ENCODE measurements at regions not wholly inside any gene's neighbourhood (a gene's known extent, or its start where the extent isn't known, plus 50 kb on each side); places are given as distances from the start of the nearest gene placed in this dataset.
"Not testable (repeated sequence)": the region's sequence is repeated elsewhere in the genome, so short reads cannot be mapped to it uniquely, and the experiment has no call there.

DNA sequence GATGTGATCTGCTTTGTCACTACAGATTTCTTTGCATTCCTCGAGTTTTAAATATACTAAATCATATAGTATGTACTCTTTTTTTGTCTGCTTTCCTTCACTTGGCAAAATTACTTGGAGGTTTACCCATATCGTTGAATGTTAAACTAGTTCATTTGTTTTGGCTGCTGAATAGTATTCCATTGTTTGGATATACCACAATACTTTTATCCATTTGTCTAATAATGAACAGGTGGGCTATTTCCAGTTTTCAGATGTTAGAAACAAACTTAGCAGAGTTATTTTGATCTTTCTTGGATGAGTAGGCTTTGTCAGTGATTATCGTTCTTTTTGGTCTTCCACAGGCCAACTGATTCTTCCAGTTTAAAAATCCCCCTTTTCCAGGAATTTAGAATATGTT, 154.0 kb upstream of the TGFBR2 start:
- DNase-seq = no peak

DNA sequence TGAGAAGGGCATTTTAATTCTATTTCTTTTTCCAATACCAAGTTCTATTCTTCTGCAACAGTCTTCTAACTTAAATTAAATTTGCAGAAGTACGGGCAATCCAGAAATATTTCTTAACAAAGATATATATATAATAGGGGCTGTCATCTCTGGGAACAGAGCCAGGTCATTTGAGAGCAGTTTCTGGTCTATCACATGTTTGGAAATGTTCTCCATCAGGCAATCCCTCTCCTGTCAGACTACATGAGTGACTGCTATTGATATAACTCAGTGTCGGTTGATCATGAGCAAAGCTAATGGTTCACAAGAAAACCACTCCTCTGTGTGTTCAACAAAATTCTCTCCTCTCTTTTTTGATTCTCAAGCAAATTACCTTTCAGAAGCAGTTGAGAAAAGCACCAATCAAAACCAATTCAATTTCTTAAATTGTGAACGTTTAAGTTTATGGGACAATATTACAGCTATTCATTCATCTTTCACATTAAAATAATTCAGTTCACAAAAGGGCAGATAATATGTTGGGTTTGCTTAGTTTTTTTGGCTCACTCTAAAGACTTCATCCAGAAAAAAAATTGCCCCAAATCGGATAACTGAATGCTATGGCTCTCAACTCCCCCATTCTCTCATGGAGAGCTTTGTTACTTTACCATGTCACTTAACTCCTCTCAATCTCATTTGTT, 152.9 kb upstream of the TGFBR2 start:
- no peak for DNase-seq

DNA sequence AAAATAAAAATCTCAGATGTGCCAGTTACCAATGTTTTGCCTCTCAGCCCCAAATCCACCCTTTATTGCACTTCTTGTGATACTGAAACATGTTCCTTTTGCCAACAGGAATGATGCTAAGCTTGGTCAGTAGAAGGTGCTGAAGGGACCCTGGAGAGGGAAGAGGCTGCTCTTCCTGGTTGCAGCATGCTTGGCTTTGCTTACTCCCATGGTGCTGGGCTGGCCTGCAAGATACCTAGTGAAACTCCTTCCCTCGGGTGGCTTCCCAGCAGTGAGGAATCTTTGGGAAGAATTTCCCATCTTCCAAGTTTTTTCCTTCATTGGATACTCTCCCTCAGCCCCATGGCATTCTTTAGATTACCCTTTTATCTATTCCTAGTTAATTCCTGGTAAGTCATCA, 151.8 kb upstream of the TGFBR2 start:
- no peak for DNase-seq

DNA sequence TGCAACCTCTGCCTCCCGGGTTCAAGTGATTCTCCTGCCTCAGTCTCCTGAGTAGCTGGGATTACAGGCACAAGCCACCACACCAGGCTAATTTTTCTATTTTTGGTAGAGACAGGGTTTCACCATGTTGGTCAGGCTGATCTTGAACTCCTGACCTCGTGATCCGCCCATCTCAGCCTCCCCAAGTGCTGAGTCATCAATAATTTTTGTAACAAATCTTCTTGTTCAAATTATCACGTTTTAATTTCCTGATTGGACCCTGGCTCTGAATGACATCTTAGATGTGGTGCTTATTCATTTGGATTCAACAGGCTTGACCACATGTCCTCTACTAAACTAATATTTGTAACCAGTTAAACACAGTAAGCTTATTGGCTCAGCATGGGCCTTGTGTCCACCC, 151.3 kb upstream of the TGFBR2 start:
- not testable (repeated sequence) for DNase-seq

DNA sequence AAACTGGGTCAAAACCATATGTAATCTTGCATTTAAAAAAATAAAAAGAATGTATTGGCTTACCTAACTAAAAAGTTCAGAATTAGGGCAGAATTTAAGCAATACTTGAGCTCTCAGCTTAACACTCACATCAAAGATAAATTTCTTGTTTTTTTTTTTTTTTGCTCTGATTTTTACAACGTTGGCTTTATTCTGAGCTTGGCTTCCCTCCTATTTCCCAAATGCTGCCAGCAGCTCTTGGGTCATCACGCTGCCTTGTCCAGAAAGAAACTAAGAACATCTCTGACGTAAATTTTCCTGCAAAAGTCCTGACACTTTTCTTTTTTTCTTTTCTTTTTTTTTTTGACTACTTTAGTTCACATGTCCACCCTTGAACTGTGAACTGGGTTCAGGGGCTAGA, 150.6 kb upstream of the TGFBR2 start:
- DNase-seq = no peak

DNA sequence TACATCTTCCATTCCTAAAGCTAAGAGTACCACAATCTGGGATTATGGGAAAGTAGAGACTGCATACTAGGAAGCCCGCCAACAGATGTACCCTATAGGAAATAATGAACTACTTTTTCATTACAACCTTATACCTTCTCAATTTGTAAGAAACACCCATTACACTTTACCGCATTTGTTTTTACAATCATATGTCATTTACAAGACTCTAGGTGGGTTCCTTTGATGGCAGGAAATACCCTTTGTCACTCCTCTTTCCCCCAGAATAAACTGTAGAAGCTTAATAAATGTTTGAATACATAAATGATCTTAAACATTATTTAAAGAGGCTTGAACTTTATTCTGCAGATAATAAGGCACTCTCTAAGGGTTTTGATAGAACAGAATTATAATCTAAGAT, 150.1 kb upstream of the TGFBR2 start:
- no peak for DNase-seq

DNA sequence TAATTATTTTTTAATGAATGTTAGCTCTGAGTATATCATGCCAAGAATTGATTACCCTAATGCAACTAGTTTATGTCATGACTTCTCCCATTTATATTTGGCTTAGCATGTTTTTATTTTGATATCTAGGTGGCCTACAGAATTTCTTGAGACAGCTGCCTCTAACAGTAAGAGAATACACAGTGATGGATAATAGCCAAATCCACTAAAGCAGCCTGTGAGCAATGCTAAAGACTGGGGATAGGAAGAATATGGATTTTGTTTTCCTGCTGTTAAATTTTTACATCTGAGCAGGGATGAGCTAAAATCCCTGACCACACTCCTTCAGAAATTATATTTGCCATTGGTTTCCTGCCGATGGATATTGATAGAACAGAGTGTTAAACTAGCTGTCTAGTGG, 149.3 kb upstream of the TGFBR2 start:
- DNase-seq = no peak

DNA sequence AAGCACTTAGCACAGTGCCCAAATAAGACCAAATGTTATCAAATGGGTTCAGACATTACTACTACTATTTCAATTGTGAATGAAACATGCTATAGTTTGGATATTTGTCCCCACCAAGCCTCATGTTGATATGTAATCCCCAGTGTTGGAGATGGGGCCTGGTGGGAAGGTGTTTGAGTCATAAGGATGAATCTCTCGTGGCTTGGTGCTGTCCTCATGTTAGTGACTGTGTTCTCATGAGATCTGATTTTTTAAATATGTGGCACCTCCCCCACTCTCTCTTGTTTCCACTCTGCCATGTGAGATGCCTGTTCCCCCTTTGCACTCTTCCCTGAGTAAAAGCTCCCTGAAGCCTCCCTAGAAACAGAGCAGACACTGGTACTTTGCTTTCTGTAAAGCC, 148.7 kb upstream of the TGFBR2 start:
- no peak for DNase-seq

DNA sequence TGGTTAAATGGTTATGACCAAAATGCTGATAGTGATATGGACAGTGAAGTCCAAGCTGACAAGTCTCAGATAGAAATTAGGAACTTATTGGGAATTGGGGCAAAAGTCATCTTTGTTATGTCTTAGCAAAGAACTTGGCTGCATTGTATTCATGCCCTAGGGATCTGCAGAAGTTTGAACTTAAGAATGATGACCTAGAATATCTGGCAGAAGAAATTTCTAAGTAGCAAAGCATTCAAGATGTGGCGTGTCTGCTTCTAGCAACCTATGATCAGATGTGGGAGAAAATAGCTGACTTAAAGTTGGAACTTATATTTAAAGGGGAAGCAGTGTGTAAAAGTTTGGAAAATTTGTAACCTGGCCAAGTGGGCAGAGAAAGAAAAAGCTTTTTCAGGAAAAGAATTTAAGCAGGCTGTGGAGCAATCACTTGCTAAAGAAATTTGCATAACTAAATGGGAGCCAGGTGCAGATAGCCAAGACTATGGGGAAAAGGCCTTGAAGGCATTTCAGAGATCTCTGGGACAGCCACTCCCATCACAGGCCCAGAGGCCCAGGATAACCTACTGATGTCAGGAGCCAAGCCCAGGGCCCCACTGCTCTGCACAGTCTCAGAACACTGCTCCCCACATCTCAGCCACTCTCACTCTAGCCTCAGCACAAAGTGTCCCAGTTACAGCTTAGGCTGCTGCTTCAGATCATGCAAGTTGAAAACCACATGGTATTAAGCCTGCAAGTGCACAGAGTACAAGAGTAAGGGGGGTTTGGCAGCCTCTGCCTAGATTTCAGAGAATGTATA, 147.8 kb upstream of the TGFBR2 start:
- no peak for DNase-seq

DNA sequence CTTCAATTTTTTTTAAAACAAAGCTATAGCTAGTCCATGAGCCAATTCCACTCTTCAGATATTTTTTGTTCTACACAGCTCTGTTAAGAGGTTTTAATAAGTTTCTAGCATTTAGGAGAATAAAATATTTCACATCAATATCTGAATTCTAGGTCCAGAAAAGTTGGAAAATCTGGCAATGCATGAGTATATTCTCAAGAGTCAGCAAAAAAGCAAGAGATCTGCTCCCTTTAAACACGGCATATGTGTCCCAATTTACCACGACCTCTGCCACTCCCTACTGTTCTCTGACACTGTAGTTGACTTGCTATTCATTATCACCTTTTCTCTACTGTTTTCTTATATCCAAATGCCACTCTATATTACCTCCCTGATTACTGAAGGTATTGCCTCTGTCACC, 145.1 kb upstream of the TGFBR2 start:
- DNase-seq = no peak

DNA sequence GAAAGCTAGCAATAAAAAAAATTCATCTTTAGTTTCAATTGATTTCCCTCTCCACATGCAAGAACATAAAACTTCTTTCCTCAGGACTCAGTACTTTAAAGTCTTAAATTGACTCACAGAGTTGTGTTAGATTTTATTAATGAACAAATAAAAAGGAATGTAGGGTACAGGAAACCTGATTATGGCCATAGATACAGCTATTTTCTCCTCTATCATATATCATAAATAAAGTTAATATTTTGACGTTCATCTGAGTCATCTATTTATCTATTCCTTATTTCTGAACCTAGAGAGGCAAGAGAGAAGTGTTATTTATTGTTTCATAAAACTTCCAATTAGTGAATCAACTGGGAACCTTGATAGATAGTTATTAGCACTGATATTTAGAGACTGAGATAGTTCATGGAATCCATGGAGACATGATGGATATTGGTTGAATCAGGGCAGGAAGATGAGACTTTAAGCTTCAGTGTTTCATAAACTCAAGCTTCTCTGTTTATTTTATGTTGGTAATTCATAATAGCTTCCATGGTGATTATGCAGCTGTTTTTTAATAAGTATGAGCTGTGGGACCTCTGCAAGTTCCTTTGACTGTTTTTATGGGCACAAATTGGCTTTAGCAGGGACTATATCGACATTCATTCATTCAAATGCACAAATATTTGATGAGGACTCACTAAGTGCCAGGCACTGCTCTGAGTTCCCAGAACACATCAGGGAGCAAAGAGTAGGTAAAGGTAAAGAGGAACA, 143.5 kb upstream of the TGFBR2 start:
- DNase-seq = no peak

DNA sequence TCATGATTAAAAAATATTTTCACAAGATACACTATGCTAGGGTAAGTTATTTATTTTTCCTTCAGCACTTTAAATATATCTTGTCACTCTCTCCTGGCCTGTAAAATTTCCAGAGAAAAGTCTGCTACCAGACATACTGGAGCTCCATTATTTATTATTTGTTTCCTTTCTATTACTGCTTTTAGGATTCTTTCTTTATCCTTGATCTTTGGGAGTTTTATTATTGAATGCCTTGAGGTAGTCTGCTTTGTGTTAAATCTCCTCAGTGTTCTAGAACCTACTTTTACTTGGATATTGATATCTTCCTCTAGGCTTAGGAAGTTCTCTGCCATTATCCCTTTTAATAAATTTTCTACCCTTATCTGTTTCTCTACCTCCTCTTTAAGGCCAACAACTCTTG, 142.0 kb upstream of the TGFBR2 start:
- no peak for DNase-seq

DNA sequence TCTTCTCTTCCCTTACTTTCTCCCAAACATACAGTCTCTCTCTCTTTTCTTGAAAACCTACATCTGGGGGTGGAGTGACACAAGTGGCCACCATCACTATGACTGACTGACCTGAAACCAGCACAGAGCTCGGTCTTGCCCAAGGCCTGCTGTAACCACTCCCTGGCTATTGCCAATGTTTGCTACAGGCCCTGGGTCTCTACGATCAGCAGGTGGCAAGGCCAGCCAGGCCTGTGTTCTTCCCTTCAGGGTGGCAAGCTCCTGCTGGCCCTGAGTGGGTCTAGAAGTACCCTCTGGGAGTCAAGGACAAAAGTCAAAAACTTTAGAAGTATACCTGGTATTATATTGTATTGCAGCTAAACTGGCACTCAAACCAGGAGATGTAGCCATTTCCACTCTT, 140.9 kb upstream of the TGFBR2 start:
- no peak for DNase-seq

DNA sequence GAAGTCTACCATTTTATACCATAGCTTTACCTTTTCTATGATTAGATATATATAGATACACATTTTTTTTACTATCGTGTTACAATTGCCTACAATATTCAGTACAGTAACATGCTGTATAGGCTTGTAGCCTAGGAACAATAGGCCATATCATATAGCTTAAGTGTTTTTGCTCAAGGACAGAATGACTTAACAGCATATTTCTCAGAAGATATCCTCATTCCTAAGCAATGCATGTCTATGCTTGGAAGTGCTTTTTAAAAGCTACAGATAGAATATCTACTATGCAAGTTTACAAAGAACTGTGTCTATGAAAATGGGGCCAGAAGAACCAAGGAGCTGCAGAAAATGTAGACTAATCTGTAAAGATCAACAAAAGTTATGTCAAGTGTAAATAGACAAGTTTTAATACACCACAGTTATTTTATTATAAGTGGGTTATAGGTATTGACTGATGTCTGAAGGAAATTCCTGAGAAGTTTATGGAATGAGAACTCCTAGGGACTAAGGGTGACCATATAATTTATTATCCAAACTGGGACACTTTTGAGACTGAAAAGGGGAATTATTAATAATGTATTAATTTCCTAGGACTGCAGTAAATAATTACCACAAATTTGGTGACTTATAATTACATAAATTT, 138.7 kb upstream of the TGFBR2 start:
- no peak for DNase-seq

DNA sequence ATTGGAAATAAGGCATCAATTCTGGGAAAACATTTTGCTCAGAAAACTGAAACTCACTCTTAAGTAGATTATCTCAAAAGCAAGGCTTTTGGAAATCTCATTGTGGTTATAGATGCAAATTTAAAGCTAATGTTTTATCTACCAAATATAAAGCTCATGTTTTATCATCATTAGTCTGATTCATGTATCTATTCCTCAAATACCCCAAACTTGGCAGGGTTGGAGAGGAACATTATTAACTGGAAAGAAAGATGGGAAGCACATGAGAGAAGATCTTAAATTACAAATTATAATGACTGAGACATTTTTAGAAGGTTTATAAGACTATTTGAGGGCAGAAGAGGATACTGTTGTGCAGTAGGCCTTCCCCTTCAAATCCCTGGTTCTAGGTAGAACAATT, 137.3 kb upstream of the TGFBR2 start:
- no peak for DNase-seq

DNA sequence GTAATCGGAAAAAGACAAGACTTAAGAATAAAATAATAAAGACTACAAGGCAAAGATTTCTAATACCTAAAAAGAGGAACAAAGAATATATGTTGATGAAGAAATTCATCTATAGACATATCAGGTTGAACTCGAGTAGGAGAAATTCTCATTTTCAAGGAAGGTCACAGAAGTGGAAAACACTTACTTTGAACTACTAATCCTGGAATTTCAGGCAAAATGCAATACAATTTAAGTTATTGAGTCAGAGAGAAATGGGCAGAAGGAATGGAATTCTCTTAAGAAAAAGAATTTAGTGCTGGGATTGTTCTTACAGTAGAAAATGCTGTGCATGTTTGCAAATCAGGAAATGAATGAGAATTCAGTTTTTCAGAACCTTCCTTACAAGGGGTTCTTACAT, 135.9 kb upstream of the TGFBR2 start:
- no peak for DNase-seq

DNA sequence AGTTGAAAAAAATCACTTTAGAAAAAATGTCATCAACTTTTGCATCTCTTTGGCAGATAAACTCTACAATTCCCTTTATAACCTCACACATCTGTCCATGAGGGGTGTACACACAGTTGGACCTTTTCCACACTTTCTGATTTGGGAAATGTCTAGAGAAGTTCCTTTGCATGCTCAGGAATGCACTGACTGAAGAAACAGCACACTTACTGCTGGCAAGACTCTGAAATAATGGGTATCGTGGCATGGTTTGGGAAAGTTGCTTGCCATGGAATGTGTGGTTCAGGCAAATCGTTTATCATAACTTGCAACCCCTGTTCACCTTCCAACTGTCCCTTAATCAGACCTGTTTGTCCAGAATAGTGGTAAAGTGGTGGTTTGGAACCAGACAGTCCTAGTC, 135.3 kb upstream of the TGFBR2 start:
- DNase-seq = no peak

DNA sequence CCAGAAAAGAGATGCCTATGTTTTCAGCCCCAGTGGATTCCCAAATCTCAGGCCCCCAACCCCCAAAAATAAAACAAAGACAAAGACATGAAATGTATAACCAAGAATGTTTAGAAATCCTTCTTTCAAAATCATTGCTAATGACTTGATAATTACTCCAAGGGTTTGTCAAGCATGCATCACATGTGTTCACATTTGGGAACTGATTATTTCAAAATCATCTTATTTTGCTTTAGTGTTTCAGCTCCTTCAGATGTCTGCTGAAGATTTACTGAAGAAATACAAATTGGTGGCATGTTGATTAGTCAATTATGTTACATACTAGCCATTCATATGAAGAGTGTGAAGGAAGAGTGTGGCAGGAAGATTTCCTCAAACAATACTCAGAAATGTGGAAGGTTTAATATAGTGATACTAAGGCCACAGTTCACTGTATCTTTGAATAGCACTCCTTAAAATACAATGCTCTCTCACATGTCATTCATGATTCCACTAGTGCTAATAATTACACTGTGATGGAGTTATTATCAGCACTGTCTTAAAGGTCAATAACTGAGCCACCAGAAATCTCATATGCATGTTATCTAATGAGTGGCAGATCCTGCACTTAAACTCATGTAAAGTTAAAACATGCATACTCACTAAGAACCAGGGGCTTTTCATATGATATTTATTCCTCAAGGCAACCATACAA, 134.5 kb upstream of the TGFBR2 start:
- DNase-seq = no peak

DNA sequence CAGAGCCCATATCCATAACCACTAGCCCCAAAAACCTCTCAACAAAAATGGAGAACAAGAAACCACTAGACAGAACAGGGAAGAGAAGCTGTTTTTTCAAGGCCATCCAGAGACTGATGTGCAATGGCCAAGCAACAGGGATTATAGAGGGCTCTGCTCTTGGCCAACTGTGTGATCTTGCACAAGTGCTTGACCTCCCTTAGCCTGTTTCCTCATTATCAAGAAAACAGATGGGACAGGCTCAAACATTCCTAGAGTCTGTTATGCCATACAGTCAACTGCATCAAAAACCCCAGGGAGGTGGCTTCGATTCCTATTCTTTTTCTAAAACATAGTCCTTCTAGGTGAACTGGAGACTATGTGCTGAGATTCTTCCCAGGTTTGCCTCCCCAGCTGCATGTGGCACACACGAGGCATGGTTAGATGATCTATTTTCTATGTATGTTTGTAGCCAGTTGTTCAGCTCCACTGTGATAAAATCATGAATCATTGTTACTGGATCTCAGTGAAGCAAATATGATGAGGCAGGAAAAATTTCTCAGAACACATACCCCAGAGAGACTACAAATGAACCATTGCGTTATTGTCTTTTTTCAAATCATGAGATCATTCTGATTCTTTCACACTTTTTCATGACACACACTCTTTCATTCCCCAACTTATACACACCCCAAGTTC, 132.9 kb upstream of the TGFBR2 start:
- no peak for DNase-seq

DNA sequence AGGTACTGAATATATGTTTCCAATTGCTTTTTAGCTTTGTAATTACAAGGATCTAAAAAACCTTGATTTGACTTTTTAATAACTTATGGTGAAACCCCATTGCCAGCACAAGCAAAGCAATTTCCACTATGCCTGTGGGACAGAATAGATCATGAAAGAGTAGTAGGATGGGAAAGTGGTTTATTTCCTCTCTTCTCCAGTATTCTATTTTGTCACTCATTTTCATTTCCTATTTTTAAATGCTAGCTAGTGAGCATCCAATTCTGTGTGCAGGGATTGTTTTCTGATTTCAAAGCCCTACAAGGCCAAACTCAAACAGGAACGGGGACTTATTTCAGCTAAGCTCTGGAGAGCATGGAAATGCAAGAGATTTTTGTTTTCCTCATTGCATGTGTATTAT, 132.0 kb upstream of the TGFBR2 start:
- no peak for DNase-seq

DNA sequence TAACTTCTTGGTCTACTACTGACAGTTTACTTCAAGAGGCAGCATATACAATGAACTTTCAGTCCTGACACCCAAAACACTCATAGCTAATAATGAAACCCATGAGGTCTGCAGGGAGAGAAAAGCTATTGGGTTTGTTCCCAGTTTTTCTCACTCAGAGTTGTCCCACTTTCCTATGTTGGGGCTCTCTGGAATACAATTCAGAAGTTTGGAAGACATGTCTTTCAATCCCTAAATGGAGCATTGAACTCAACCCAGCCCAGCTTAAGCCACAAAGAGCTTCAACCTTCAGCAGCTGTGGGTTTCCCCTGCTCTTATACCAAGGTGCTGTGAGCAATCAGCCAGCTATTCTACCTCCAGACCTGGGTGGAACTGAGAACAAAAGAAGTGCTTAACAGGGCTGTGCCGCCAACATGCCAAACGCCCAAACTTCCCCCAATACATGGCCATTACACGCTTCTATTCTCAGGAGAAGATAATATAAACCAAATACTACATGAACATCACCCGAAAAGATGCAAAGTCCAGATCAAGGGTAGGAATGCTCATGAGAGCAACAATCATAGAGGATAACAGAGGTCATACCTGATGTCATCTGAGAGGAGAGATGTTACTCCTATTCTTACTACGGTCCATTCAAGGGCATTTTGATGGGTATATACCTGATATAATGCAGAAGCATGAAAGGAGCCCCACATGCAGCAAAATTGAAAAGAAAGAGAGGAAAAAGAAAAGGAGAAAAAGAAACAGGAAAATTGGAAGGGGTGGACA, 131.2 kb upstream of the TGFBR2 start:
- no peak for DNase-seq

DNA sequence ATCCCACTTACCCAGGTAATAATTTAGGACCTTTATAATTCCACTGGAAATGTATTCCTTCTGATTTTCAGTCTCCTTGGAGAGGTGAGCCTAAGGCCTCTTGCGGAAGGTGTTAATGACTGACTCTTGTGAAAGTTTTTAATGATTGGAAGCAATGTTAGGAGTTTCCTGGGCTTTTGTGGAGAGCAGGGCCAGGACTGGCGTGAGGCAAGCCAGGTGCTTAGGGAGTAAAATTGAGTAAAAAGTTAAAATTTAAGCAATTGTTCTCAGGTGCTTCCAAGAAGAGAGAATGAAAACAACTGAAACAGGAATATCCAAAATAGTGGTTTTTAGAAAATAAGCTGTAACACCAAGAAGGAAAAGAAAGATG, 130.6 kb upstream of the TGFBR2 start:
- no peak for DNase-seq
